H1 (cell line): ENCODE measurements at regions not wholly inside any gene's neighbourhood (a gene's known extent, or its start where the extent isn't known, plus 50 kb on each side); places are given as distances from the start of the nearest gene placed in this dataset.

Experiments
- CTCF ChIA-PET: fragments of 300-600 bp; sonication (Branson Sonifier 250); formaldehyde crosslinking; loops from one replicate; lab custom pipeline; 2021; ENCODE audit not compliant: partially characterized antibody; lab: Charles Lee
- POLR2A ChIA-PET: fragments of 300-600 bp; sonication (Branson Sonifier 250); formaldehyde crosslinking; loops from one replicate; lab custom pipeline; 2021; ENCODE audit warnings: inconsistent platforms; ENCODE audit not compliant: partially characterized antibody; lab: Charles Lee
- DNase-seq, 2 experiments: peaks; one replicate each; pipeline versions ENCODE4 v3.0.0 to v3.0.0-alpha.2; 2010 to 2022; ENCODE audit warnings: low spot score in 2 of 2, low read depth in 1 of 2, mixed read lengths in 1 of 2
- FAIRE-seq: peaks from 2 replicates; lab custom pipeline; 2011; peaks lifted over from hg19 to GRCh38; lab: Jason Lieb, UNC
- H2AFZ ChIP-seq: 2 replicates; pipeline ENCODE4 v1.8.1; 2012; ENCODE audit warnings: low read length, inconsistent platforms
- H2AK5ac ChIP-seq: 2 replicates; pipeline ENCODE4 v1.6.1; 2013; ENCODE audit warnings: low read depth, low read length
- H2BK120ac ChIP-seq: replicated peaks from 2 replicates; pipeline ENCODE3; 2013; ENCODE audit warnings: low read depth, low read length, inconsistent platforms
- H2BK12ac ChIP-seq: 2 replicates; pipeline ENCODE4 v1.6.1; 2013; ENCODE audit warnings: low read depth, low read length
- H2BK15ac ChIP-seq: 2 replicates; pipeline ENCODE4 v1.6.1; 2013; ENCODE audit warnings: low read length
- H2BK20ac ChIP-seq: 2 replicates; pipeline ENCODE4 v1.6.1; 2013; ENCODE audit warnings: low read length
- H2BK5ac ChIP-seq: 2 replicates; pipeline ENCODE4 v1.6.1; 2013; ENCODE audit warnings: low read depth, low read length
- H3K14ac ChIP-seq: 2 replicates; pipeline ENCODE4 v1.6.1; 2013; ENCODE audit warnings: inconsistent platforms; ENCODE audit not compliant: insufficient read length
- H3K18ac ChIP-seq: 2 replicates; pipeline ENCODE4 v1.6.1; 2013; ENCODE audit warnings: low read length; ENCODE audit errors: extremely low read depth
- H3K23ac ChIP-seq: 2 replicates; pipeline ENCODE4 v1.6.1; 2013; ENCODE audit warnings: inconsistent platforms; ENCODE audit not compliant: insufficient read length
- H3K23me2 ChIP-seq: 2 replicates; pipeline ENCODE4 v1.6.1; 2013; ENCODE audit warnings: low read depth, low read length
- H3K27ac ChIP-seq: 2 replicates; pipeline ENCODE4 v1.6.1; 2011; ENCODE audit warnings: low read depth, low read length, inconsistent platforms
- H3K27me3 ChIP-seq, 4 experiments: replicated peaks in 1 of 4; 1 replicate in 1 of 4; 2 replicates in 3 of 4; pipeline versions ENCODE4 v1.6.1 to v1.8.1; 2011 to 2013; ENCODE audit warnings: low read length in 3 of 4, mild to moderate bottlenecking in 3 of 4, inconsistent platforms in 2 of 4, mixed read lengths in 2 of 4, moderate library complexity in 1 of 4; ENCODE audit not compliant: control insufficient read depth in 3 of 4, insufficient read depth in 3 of 4; ENCODE audit errors: extremely low read depth in 1 of 4
- H3K36me3 ChIP-seq, 4 experiments: 2 replicates each; pipeline versions ENCODE4 v1.6.1 to v1.8.1; 2011 to 2013; ENCODE audit warnings: mild to moderate bottlenecking in 4 of 4, low read length in 3 of 4, moderate library complexity in 2 of 4, control low read depth in 1 of 4, inconsistent platforms in 1 of 4; ENCODE audit not compliant: insufficient read depth in 4 of 4, control insufficient read depth in 2 of 4
- H3K4ac ChIP-seq: replicated peaks from 2 replicates; pipeline ENCODE3; 2013; ENCODE audit warnings: low read length, low read depth, mixed read lengths, inconsistent platforms; ENCODE audit not compliant: insufficient read length
- H3K4me1 ChIP-seq, 4 experiments: replicated peaks in 1 of 4; 1 replicate in 1 of 4; 2 replicates in 3 of 4; pipeline versions ENCODE4 v1.6.1 to v1.8.1; 2011 to 2013; ENCODE audit warnings: low read length in 3 of 4, inconsistent platforms in 2 of 4, mixed read lengths in 1 of 4; ENCODE audit not compliant: insufficient read depth in 4 of 4, control insufficient read depth in 3 of 4
- H3K4me2 ChIP-seq, 2 experiments: 2 replicates each; pipeline versions ENCODE4 v1.6.1 to v1.8.1; 2011 to 2013; ENCODE audit warnings: low read depth in 2 of 2, low read length in 2 of 2, control low read depth in 1 of 2, inconsistent platforms in 1 of 2, mild to moderate bottlenecking in 1 of 2; ENCODE audit not compliant: insufficient read depth in 1 of 2
- H3K4me3 ChIP-seq, 4 experiments: fragments of 200-600, 300-600 bp in 1 of 4; sonication (generic), shearing (Covaris generic), sonication (Bioruptor Twin) in 1 of 4; 2 replicates each; pipeline versions ENCODE4 v1.5.1 to v1.8.1; 2011 to 2016; ENCODE audit warnings: low read length in 4 of 4, low read depth in 3 of 4, control low read depth in 2 of 4, inconsistent platforms in 2 of 4, mild to moderate bottlenecking in 2 of 4, mixed read lengths in 1 of 4, moderate library complexity in 1 of 4; ENCODE audit not compliant: insufficient read depth in 2 of 4; ENCODE audit errors: extremely low read depth in 1 of 4
- H3K56ac ChIP-seq: replicated peaks from 2 replicates; pipeline ENCODE3; 2013; ENCODE audit warnings: low read depth, mild to moderate bottlenecking, mixed read lengths, low read length, inconsistent platforms; ENCODE audit not compliant: insufficient read length
- H3K79me1 ChIP-seq: 2 replicates; pipeline ENCODE4 v1.6.1; 2013; ENCODE audit warnings: low read depth, low read length, control low read depth
- H3K79me2 ChIP-seq, 2 experiments: 2 replicates each; pipeline versions ENCODE4 v1.6.1 to v1.8.1; 2012 to 2013; ENCODE audit warnings: low read length in 2 of 2, mild to moderate bottlenecking in 2 of 2, inconsistent platforms in 1 of 2; ENCODE audit not compliant: insufficient read depth in 2 of 2, control insufficient read depth in 1 of 2
- H3K9ac ChIP-seq, 4 experiments: replicated peaks in 1 of 4; 1 replicate in 1 of 4; 2 replicates in 3 of 4; pipeline versions ENCODE4 v1.6.1 to v1.8.1; 2011 to 2013; ENCODE audit warnings: low read depth in 3 of 4, low read length in 3 of 4, control low read depth in 2 of 4, mild to moderate bottlenecking in 2 of 4, moderate library complexity in 2 of 4, inconsistent platforms in 1 of 4; ENCODE audit errors: extremely low read depth in 1 of 4
- H3K9me3 ChIP-seq, 2 experiments: 2 replicates each; pipeline versions ENCODE4 v1.6.1 to v1.8.1; 2012 to 2013; ENCODE audit warnings: mild to moderate bottlenecking in 2 of 2, moderate library complexity in 2 of 2, control low read depth in 1 of 2, inconsistent platforms in 1 of 2, low read depth in 1 of 2, low read length in 1 of 2, mixed read lengths in 1 of 2; ENCODE audit not compliant: insufficient read depth in 2 of 2
- H4K20me1 ChIP-seq, 2 experiments: replicated peaks in 1 of 2; 2 replicates each; pipeline versions ENCODE3 to v1.8.1; 2011 to 2013; ENCODE audit warnings: inconsistent platforms in 2 of 2, low read length in 2 of 2, mild to moderate bottlenecking in 1 of 2; ENCODE audit not compliant: insufficient read depth in 2 of 2, control insufficient read depth in 1 of 2
- H4K5ac ChIP-seq: 2 replicates; pipeline ENCODE4 v1.6.1; 2013; ENCODE audit warnings: low read length, low read depth, mixed read lengths, inconsistent platforms; ENCODE audit not compliant: insufficient read length
- H4K8ac ChIP-seq: 2 replicates; pipeline ENCODE4 v1.8.0; 2013; ENCODE audit warnings: mild to moderate bottlenecking, moderate library complexity, low read length, inconsistent platforms; ENCODE audit not compliant: insufficient read depth; ENCODE audit errors: extremely low read depth
- H4K91ac ChIP-seq: replicated peaks from 2 replicates; pipeline ENCODE3; 2013; ENCODE audit warnings: low read length, mixed read lengths, inconsistent platforms; ENCODE audit not compliant: insufficient read length
- ASH2L ChIP-seq: fragments of 200-600, 300-600 bp; sonication (generic); IDR thresholded peaks from one replicate; pipeline ENCODE4 v1.7.1; 2017; ENCODE audit warnings: low read length
- CHD1 ChIP-seq: IDR thresholded peaks from 2 replicates; pipeline ENCODE4 v1.6.1; 2012; ENCODE audit warnings: low read depth, low read length, improper control_type of control experiment
- HDAC6 ChIP-seq: IDR thresholded peaks from one replicate; pipeline ENCODE4 v1.7.1; 2012; ENCODE audit warnings: low read depth, mild to moderate bottlenecking, inconsistent platforms, low read length, moderate library complexity
- POLR2A ChIP-seq, 2 experiments: IDR thresholded peaks; 1 replicate in 1 of 2; 2 replicates in 1 of 2; pipeline ENCODE4 v1.6.1; 2011; ENCODE audit warnings: low read depth in 2 of 2, low read length in 2 of 2, mild to moderate bottlenecking in 2 of 2; ENCODE audit errors: control extremely low read depth in 1 of 2
- POLR2AphosphoS5 ChIP-seq: IDR thresholded peaks from 2 replicates; pipeline ENCODE4 v1.6.1; 2011; ENCODE audit warnings: low read depth, low read length
- POU5F1 ChIP-seq: IDR thresholded peaks from 2 replicates; pipeline ENCODE4 v1.6.1; 2011; ENCODE audit warnings: low read depth, mild to moderate bottlenecking, low read length, moderate library complexity
- SUZ12 ChIP-seq: fragments of 200-600 bp; sonication (generic); IDR thresholded peaks from 2 replicates; pipeline ENCODE4 v1.6.1; 2012; ENCODE audit warnings: mild to moderate bottlenecking, inconsistent platforms, low read length, moderate library complexity, mixed read lengths
- TAF7 ChIP-seq: optimal IDR thresholded peaks from 2 replicates; pipeline ENCODE3; 2011; ENCODE audit warnings: low read depth, mild to moderate bottlenecking, inconsistent platforms, low read length, moderate library complexity, borderline replicate concordance
- WGBS, 2 experiments: shearing (Covaris generic) in 1 of 2; methylation state at CpG; one replicate each; pipeline versions ENCODE4 v1.1.6 to v1.1.7; 2013 to 2015; ENCODE audit warnings: low lambda C conversion rate in 2 of 2, mixed read lengths in 2 of 2, inconsistent platforms in 1 of 2, low coverage in 1 of 2, missing lambda C conversion rate in 1 of 2; ENCODE audit not compliant: insufficient replicate concordance in 2 of 2, insufficient coverage in 1 of 2, insufficient read length in 1 of 2; ENCODE audit errors: extremely low coverage in 1 of 2, missing lambda C conversion rate in 1 of 2; 5-methylcytosine and 5-hydroxymethylcytosine counted together

GRCh38 chr18:63031375-63031774, 288.2 kb downstream of the BCL2 start:
- CTCF ChIA-PET, result interaction anchor here (1.0 kb wide), 1 partner anchor 9 kb away, joined by 3 read pairs; no protein-coding TSS in a partner anchor
- POLR2A ChIA-PET, result interaction anchor here (0.8 kb wide), 1 partner anchor 17 kb away, joined by 4 read pairs; no protein-coding TSS in a partner anchor
- FAIRE-seq, result no peak

More at GRCh38 chr18:63031375-63031774, 288.2 kb downstream of the BCL2 start:
- no peak overlapping the region for H3K27ac ChIP-seq
- H3K9ac ChIP-seq, result no peak overlapping the region
- no peak overlapping the region for H2BK120ac ChIP-seq
- no peaks in the 10 kb centered on the region for H3K27me3 ChIP-seq
- H3K18ac ChIP-seq, result no peak overlapping the region
- H2AK5ac ChIP-seq, result no peak overlapping the region
- no peak overlapping the region for H2BK20ac ChIP-seq
- H2BK12ac ChIP-seq, result no peak overlapping the region
- no peak overlapping the region for H3K14ac ChIP-seq
- 82% methylated on average over 1 of the region's 1 CpG; no CpG with 5 or more reads in 1 of the 2 experiments for WGBS, 2 experiments
- no peak for DNase-seq
- no peak overlapping the region for H3K56ac ChIP-seq
- no peak overlapping the region for H4K5ac ChIP-seq
- no peaks in the 10 kb centered on the region for H4K20me1 ChIP-seq
- no peaks in the 10 kb centered on the region; the same call in 1 of the 2 replicates for H3K23me2 ChIP-seq
- H3K79me2 ChIP-seq, result no peaks in the 10 kb centered on the region
- H2BK5ac ChIP-seq, result no peak overlapping the region
- no peak for TF ChIP-seq CHD1
- no peak for TF ChIP-seq HDAC6
- no peak for TF ChIP-seq POU5F1
- no peak for TF ChIP-seq SUZ12
- no peak for TF ChIP-seq ASH2L
- TF ChIP-seq POLR2AphosphoS5, result no peak
- no peak for TF ChIP-seq TAF7
- no peak for TF ChIP-seq POLR2A (IDR thresholded peaks at IDR 0.05; ENCODE audit: control extremely low read depth in 1 of 2, low read depth in 2 of 2, low read length in 2 of 2)
- H3K4me1 ChIP-seq, result no peaks in the 10 kb centered on the region
- no peaks in the 10 kb centered on the region for H3K9me3 ChIP-seq
- H2BK15ac ChIP-seq, result no peak overlapping the region
- no peak overlapping the region for H2AFZ ChIP-seq
- H3K4ac ChIP-seq, result no peak overlapping the region
- no peak overlapping the region for H4K91ac ChIP-seq
- no peak overlapping the region for H4K8ac ChIP-seq
- H3K36me3 ChIP-seq, result no peaks in the 10 kb centered on the region
- H3K79me1 ChIP-seq, result no peaks in the 10 kb centered on the region
- no peak overlapping the region for H3K4me2 ChIP-seq
- no peak overlapping the region for H3K23ac ChIP-seq
- no peak overlapping the region for H3K4me3 ChIP-seq
